Muscle of arm (tissue), 1 donor: ENCODE measurements at regions not wholly inside any gene's neighbourhood (a gene's known extent, or its start where the extent isn't known, plus 50 kb on each side); places are given as distances from the start of the nearest gene placed in this dataset.

ENCODE experiments used
- DNase-seq: peaks from one replicate; pipeline ENCODE4 v3.0.0-alpha.2; 2013

GRCh38 chr12:88946372-88946997 lies 366.2 kb upstream of the KITLG start:
- DNase-seq: no peak

GRCh38 chr12:88945051-88945732 lies 364.9 kb upstream of the KITLG start:
- DNase-seq: no peak

DNA sequence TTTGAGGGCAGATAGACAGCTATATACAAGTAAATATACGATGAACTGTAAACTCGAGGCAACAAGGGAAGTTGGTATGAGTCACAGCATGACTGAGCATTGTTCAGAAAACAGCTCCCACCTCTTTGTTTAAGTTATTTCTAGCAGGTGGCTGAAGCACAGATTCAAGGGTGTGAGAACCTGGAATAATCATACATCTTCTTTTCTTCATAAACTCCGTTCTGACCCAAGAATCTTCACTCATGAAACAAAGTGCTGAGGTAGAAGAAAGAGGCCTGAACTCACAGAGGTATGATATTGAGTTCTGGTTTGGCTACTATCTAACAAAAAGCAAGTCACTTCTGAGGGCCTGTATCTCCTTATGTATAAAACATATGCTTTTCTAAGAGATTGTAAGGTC lies 364.1 kb upstream of the KITLG start:
- DNase-seq: no peak

DNA sequence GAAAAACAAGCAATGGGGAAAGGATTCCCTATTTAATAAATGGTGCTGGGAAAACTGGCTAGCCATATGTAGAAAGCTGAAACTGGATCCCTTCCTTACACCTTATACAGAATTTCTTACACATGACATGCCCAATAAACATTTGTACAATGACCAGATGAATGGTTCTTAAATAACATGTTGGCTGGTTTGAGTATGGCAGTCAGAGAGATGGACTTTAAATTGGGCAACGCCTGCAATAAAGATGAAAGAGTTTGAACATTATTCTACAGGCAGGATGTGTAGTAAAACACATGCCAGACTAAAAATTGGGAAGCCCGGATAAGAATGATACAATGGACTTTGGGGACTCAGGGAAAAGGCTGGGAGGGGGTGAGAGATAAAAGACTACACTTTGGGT lies 360.6 kb upstream of the KITLG start:
- no peak for DNase-seq

GRCh38 chr12:88935856-88936255 lies 355.6 kb upstream of the KITLG start:
- DNase-seq: no peak

GRCh38 chr12:88934163-88934747 lies 354.0 kb upstream of the KITLG start:
- no peak for DNase-seq

- DNase-seq: no peak
These were observed 352.2 kb upstream of the KITLG start for GRCh38 chr12:88932457-88932856.

- DNase-seq: no peak
These were observed 351.3 kb upstream of the KITLG start for GRCh38 chr12:88931598-88931997.

DNA sequence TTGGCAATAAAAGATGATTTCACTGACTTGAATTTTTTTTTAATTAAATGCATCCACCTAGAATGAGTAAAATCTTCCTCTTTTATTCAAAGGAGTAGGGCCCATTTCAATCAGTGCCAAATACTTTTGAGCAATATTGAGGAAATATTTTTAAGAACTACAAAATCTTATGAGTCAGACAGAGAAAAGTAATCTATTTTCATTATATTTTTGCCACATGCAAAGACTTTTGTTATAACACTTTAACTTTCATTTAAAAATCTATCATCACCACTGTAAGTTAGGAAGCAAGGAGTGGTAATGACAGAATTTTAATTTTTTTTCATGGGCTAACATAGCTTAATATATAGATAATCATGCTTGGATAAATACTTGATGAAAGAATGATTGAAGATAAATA lies 345.2 kb upstream of the KITLG start:
- no peak for DNase-seq

DNA sequence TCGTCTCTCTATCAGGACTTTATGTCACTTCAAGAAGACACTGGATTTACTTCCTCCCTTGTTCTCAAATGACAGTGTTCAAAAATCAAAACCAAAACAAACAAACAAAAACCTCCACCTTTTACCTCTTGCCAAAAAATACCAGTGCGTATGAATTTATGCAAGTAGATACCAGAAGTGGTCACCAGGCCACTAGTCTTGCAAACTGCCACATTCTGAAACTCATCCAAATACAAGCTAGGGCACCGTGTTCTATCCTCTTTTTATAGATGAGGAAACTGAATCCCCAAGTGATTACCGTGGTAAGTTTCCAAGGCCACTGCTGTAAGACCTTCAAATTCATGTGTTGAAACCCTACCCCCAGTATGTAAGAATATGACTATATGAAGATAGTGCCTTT lies 343.9 kb upstream of the KITLG start:
- no peak for DNase-seq

GRCh38 chr12:88923631-88924030 lies 343.4 kb upstream of the KITLG start:
- DNase-seq: no peak

GRCh38 chr12:88922816-88923215 lies 342.5 kb upstream of the KITLG start:
- no peak for DNase-seq

- DNase-seq: no peak
These were observed 341.7 kb upstream of the KITLG start for GRCh38 chr12:88921890-88922532.

DNA sequence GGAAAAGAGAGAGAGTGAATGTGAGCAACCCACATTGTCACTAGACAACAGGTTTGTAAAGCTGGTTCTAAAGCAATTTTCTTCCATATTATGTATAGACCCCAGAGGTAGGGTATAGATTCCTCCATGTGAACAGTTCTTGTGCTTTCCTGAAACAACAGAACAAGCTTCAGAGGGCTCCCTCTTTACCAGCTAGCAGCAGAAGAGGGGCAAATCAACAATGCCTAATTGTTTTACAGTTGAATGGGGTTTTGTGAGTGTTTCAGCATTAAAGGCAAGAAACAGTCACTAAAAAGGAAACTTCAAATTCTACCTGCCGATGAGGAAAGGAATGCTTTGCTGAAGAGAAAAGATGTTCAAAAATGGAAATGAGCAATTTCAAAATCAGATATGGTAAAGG lies 341.2 kb upstream of the KITLG start:
- no peak for DNase-seq

GRCh38 chr12:88918161-88918560 lies 337.9 kb upstream of the KITLG start:
- no peak for DNase-seq

DNA sequence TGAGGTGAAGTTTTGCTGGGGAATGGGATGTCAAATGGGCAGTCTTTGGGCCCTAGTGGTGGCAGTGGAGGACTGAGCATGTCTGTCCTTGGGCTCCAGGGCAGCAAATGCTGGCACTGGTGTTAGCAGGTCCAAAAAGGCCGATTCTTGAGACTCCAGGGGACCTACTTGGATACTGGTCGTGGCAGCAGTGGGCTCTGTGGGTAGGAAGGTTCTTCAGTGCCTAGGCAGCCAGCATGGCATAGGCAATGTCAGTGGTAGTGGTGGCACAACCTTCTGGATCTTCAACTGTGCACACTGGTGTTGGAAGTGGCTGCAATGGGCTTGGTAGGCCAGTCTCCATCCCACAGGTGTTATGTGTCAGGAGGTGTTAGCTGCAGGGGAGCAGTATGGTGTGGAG lies 334.7 kb upstream of the KITLG start:
- DNase-seq: no peak

- DNase-seq: no peak
These were observed 329.2 kb upstream of the KITLG start for GRCh38 chr12:88909510-88909909.

- DNase-seq: no peak
These were observed 328.1 kb upstream of the KITLG start for GRCh38 chr12:88908345-88908744.

- no peak for DNase-seq
These were observed 324.4 kb upstream of the KITLG start for GRCh38 chr12:88904705-88905104.

DNA sequence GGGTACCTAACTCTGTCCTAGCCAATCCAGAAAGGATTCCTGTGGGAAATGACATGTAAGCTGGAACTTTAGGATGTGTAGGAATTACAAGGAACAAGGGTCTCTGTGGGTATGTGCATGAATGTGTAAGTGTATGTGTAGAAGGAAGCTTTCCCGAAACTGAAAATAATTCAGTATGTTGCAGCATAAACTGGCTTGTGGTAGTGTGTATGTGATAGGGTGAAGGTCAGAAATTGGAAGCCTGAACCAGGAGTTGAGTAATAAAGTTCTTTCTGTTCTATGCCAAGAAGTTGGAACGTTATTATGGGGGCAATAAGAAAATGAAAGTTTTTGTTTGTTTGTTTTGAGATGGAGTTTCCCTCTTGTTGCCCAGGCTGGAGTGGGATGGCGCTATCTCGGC lies 323.1 kb upstream of the KITLG start:
- no peak for DNase-seq

DNA sequence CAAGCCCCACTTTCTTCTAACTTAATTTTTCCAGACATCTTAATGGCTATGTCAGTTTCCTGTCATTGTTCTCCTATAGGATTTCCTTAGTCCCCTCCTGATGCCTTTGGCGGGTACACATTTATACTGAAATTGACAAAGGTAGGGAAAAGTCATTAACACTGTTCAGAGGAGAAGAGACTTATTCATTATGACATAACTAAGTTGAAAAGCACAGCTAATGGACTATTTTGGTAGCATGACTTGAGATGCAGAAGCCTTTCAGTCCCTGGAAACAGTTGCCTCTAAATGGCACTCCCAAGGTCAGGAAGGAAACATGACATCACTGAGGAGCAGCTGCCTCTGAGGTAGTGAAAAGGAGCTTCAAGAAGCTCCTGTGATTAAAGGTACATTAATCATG lies 317.5 kb upstream of the KITLG start:
- DNase-seq: peak; percentile 18

- DNase-seq: peak; percentile 2
These were observed 316.7 kb upstream of the KITLG start for GRCh38 chr12:88896958-88897357.

GRCh38 chr12:88895634-88896033 lies 315.4 kb upstream of the KITLG start:
- no peak for DNase-seq
